Natural killer cell (primary cell): ENCODE measurements at regions not wholly inside any gene's neighbourhood (a gene's known extent, or its start where the extent isn't known, plus 50 kb on each side); places are given as distances from the start of the nearest gene placed in this dataset.

ENCODE experiments used
- ATAC-seq, 3 donors: fragments of 150-1000 bp in 2 of 3; fragments of 200-7000 bp in 1 of 3; cut with Tn5 transposase; 1 replicate in 1 of 3; 2 replicates in 2 of 3; pipeline ENCODE4 v1.10.0; 2021; ENCODE audit warnings: mild to moderate bottlenecking in 2 of 3, moderate library complexity in 2 of 3
- DNase-seq, 2 donors: peaks; one replicate each; pipeline versions ENCODE4 v3.0.0 to v3.0.0-alpha.2; 2013 to 2021; ENCODE audit warnings: mixed read lengths in 1 of 2
- H3K27ac ChIP-seq: one replicate; pipeline ENCODE4 v1.5.1; 2013; ENCODE audit warnings: mild to moderate bottlenecking, low read length
- H3K27me3 ChIP-seq: one replicate; pipeline ENCODE4 v1.6.1; 2013; ENCODE audit warnings: low read length; ENCODE audit not compliant: control insufficient read depth, insufficient read depth
- H3K36me3 ChIP-seq: one replicate; pipeline ENCODE4 v1.6.1; 2013; ENCODE audit warnings: low read length; ENCODE audit not compliant: control insufficient read depth, insufficient read depth
- H3K4me1 ChIP-seq: one replicate; pipeline ENCODE4 v1.6.1; 2013; ENCODE audit warnings: low read length; ENCODE audit not compliant: control insufficient read depth, insufficient read depth
- H3K4me3 ChIP-seq: one replicate; pipeline ENCODE4 v1.5.1; 2013; ENCODE audit warnings: low read length
- H3K9me3 ChIP-seq: one replicate; pipeline ENCODE4 v1.6.1; 2013; ENCODE audit warnings: low read length; ENCODE audit not compliant: control insufficient read depth, insufficient read depth
- H3K27ac Mint-ChIP-seq, 2 donors: one replicate each; pipeline ENCODE4 v1.8.0; 2022; ENCODE audit warnings: mild to moderate bottlenecking in 2 of 2, mixed read lengths in 2 of 2, moderate library complexity in 1 of 2
- H3K27me3 Mint-ChIP-seq, 2 donors: one replicate each; pipeline ENCODE4 v1.8.0; 2022; ENCODE audit warnings: low read depth in 2 of 2, mixed read lengths in 2 of 2
- H3K36me3 Mint-ChIP-seq: one replicate; pipeline ENCODE4 v1.8.0; 2022; ENCODE audit warnings: mixed read lengths
- H3K4me1 Mint-ChIP-seq, 2 donors: one replicate each; pipeline ENCODE4 v1.8.0; 2022; ENCODE audit warnings: mixed read lengths in 2 of 2
- H3K4me3 Mint-ChIP-seq: one replicate; pipeline ENCODE4 v1.8.0; 2022; ENCODE audit warnings: mild to moderate bottlenecking, moderate library complexity, mixed read lengths
- H3K9me3 Mint-ChIP-seq, 2 donors: one replicate each; pipeline ENCODE4 v1.8.0; 2022; ENCODE audit warnings: mixed read lengths in 2 of 2
- WGBS: methylation state at CpG from one replicate; pipeline ENCODE4 v1.1.7; 2013; ENCODE audit warnings: missing lambda C conversion rate; ENCODE audit not compliant: insufficient coverage; 5-methylcytosine and 5-hydroxymethylcytosine counted together
- intact Hi-C: fragments of 100-400 bp; cut with micrococcal nuclease; formaldehyde crosslinking; loops from one replicate; pipeline ENCODE4 v1.14.2; 2022
- TF ChIP-seq, protein P1 (sequence below): fragments of 200-600 bp; IDR thresholded peaks from one replicate; pipeline ENCODE4 v1.8.0; 2022; ENCODE audit warnings: antibody characterized with exemption

- ATAC-seq (no peak), DNase-seq (no peak)
- Histone ChIP-seq H3K9me3 (no peaks in the 10 kb centered on the region), H3K36me3 (no peaks in the 10 kb centered on the region), H3K4me3 (no peak overlapping the region), H3K27ac (no peak overlapping the region), H3K4me1 (no peaks in the 10 kb centered on the region), H3K27me3 (peaks cover 3% of the 10 kb centered on the region)
- Mint-ChIP-seq H3K9me3 (no peaks in the 10 kb centered on the region), H3K27me3 (peaks cover 12 to 32% of the 10 kb centered on the region in 2 donors), H3K27ac (no peak overlapping the region), H3K4me1 (no peaks in the 10 kb centered on the region), H3K4me3 (no peak overlapping the region), H3K36me3 (no peaks in the 10 kb centered on the region)
- intact Hi-C loops: no loop called here
- TF ChIP-seq, protein P1, sequence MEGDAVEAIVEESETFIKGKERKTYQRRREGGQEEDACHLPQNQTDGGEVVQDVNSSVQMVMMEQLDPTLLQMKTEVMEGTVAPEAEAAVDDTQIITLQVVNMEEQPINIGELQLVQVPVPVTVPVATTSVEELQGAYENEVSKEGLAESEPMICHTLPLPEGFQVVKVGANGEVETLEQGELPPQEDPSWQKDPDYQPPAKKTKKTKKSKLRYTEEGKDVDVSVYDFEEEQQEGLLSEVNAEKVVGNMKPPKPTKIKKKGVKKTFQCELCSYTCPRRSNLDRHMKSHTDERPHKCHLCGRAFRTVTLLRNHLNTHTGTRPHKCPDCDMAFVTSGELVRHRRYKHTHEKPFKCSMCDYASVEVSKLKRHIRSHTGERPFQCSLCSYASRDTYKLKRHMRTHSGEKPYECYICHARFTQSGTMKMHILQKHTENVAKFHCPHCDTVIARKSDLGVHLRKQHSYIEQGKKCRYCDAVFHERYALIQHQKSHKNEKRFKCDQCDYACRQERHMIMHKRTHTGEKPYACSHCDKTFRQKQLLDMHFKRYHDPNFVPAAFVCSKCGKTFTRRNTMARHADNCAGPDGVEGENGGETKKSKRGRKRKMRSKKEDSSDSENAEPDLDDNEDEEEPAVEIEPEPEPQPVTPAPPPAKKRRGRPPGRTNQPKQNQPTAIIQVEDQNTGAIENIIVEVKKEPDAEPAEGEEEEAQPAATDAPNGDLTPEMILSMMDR: no peak
- 85% methylated on average over 6 of the region's 6 CpGs for WGBS
These were observed 92.7 kb downstream of the COPS8 start for GRCh38 chr2:237178396-237178795.

GRCh38 chr2:237179161-237179560 lies 93.5 kb downstream of the COPS8 start:
- peaks cover 10 to 32% of the 10 kb centered on the region in 2 donors for H3K27me3 Mint-ChIP-seq
- intact Hi-C loops: no loop called here
- TF ChIP-seq, protein P1: no peak
- DNase-seq (no peak), ATAC-seq (no peak)
- Histone ChIP-seq H3K9me3 (no peaks in the 10 kb centered on the region), H3K27me3 (peaks cover 3% of the 10 kb centered on the region), H3K4me1 (no peaks in the 10 kb centered on the region), H3K36me3 (no peaks in the 10 kb centered on the region), H3K27ac (no peak overlapping the region), H3K4me3 (no peak overlapping the region)
- WGBS: 99% methylated on average over 5 of the region's 5 CpGs
- no peaks in the 10 kb centered on the region for H3K4me1 Mint-ChIP-seq
- H3K4me3 Mint-ChIP-seq: no peak overlapping the region
- H3K36me3 Mint-ChIP-seq: no peaks in the 10 kb centered on the region
- H3K9me3 Mint-ChIP-seq: no peaks in the 10 kb centered on the region
- no peak overlapping the region for H3K27ac Mint-ChIP-seq

GRCh38 chr2:237180187-237180586 lies 94.5 kb downstream of the COPS8 start:
- H3K27me3 Mint-ChIP-seq: peaks cover 13 to 39% of the 10 kb centered on the region in 2 donors

GRCh38 chr2:237180987-237181386 lies 95.3 kb downstream of the COPS8 start:
- intact Hi-C loops: no loop called here
- no peaks in the 10 kb centered on the region for H3K4me1 ChIP-seq
- DNase-seq (no peak), ATAC-seq (no peak)
- WGBS: 87% methylated on average over 2 of the region's 2 CpGs
- Mint-ChIP-seq H3K9me3 (no peaks in the 10 kb centered on the region), H3K4me1 (no peaks in the 10 kb centered on the region), H3K27ac (no peak overlapping the region), H3K4me3 (no peak overlapping the region), H3K27me3 (peaks cover 11 to 34% of the 10 kb centered on the region in 2 donors), H3K36me3 (no peaks in the 10 kb centered on the region)
- H3K4me3 ChIP-seq: no peak overlapping the region
- TF ChIP-seq, protein P1: no peak
- H3K27me3 ChIP-seq: peaks cover 3% of the 10 kb centered on the region
- no peak overlapping the region for H3K27ac ChIP-seq
- no peaks in the 10 kb centered on the region for H3K36me3 ChIP-seq
- no peaks in the 10 kb centered on the region for H3K9me3 ChIP-seq

More at GRCh38 chr2:237180187-237180586, 94.5 kb downstream of the COPS8 start:
- Mint-ChIP-seq H3K27ac (no peak overlapping the region), H3K4me3 (no peak overlapping the region), H3K36me3 (no peaks in the 10 kb centered on the region), H3K4me1 (no peaks in the 10 kb centered on the region), H3K9me3 (no peaks in the 10 kb centered on the region)
- Histone ChIP-seq H3K4me3 (no peak overlapping the region), H3K36me3 (no peaks in the 10 kb centered on the region), H3K27ac (no peak overlapping the region), H3K9me3 (no peaks in the 10 kb centered on the region), H3K27me3 (peaks cover 3% of the 10 kb centered on the region), H3K4me1 (no peaks in the 10 kb centered on the region)
- TF ChIP-seq, protein P1: no peak
- DNase-seq (no peak), ATAC-seq (no peak)
- intact Hi-C loops: no loop called here
- whole genome bisulfite sequencing: 87% methylated on average over 5 of the region's 5 CpGs
